SK-N-MC (cell line): ENCODE measurements at regions not wholly inside any gene's neighbourhood (a gene's known extent, or its start where the extent isn't known, plus 50 kb on each side); places are given as distances from the start of the nearest gene placed in this dataset.

ENCODE experiments used
- DNase-seq: peaks from one replicate; pipeline ENCODE4 v3.0.0-alpha.2; 2011; ENCODE audit warnings: low read depth, low spot score
- H3K27ac ChIP-seq: fragments of 200-600 bp; sonication (generic); 2 replicates; pipeline ENCODE4 v1.5.1; 2016; ENCODE audit warnings: mixed run types
- H3K36me3 ChIP-seq: fragments of 200-600 bp; sonication (generic); 2 replicates; pipeline ENCODE4 v1.6.1; 2017; ENCODE audit warnings: antibody characterized with exemption, low read length, mixed read lengths; ENCODE audit not compliant: insufficient read depth
- H3K4me3 ChIP-seq: fragments of 200-600 bp; sonication (generic); 2 replicates; pipeline ENCODE4 v1.5.1; 2016
- H3K9ac ChIP-seq: fragments of 200-600 bp; sonication (generic); 2 replicates; pipeline ENCODE4 v1.8.0; 2017; ENCODE audit warnings: mixed run types, mixed read lengths; ENCODE audit not compliant: insufficient read length
- H3K9me3 ChIP-seq: fragments of 200-600 bp; sonication (generic); 2 replicates; pipeline ENCODE4 v1.6.1; 2017; ENCODE audit warnings: low read depth, mild to moderate bottlenecking, antibody characterized with exemption, low read length, moderate library complexity, mixed read lengths
- EZH2 ChIP-seq: fragments of 200-600 bp; sonication (generic); IDR thresholded peaks from one replicate; pipeline ENCODE4 v1.6.1; 2017; ENCODE audit warnings: antibody characterized with exemption
- FOXP2 ChIP-seq: optimal IDR thresholded peaks from 2 replicates; pipeline ENCODE3; 2011; ENCODE audit warnings: mild to moderate bottlenecking, moderate library complexity; ENCODE audit not compliant: insufficient read depth; ENCODE audit errors: extremely low read length, control extremely low read depth
- POLR2AphosphoS5 ChIP-seq: IDR thresholded peaks from 2 replicates; pipeline ENCODE4 v1.6.1; 2012; ENCODE audit warnings: mild to moderate bottlenecking, low read depth, low read length, borderline replicate concordance

- H3K9ac ChIP-seq = no peak overlapping the region
- no peaks in the 10 kb centered on the region for H3K9me3 ChIP-seq
- TF ChIP-seq EZH2 (no peak), FOXP2 (no peak), POLR2AphosphoS5 (no peak)
- no peak for DNase-seq
- H3K4me3 ChIP-seq = no peak overlapping the region
- H3K36me3 ChIP-seq = no peaks in the 10 kb centered on the region
- no peak overlapping the region for H3K27ac ChIP-seq
Observed at GRCh38 chr13:72125561-72125960, 258.6 kb upstream of the DACH1 start.

- Histone ChIP-seq H3K9me3 (no peaks in the 10 kb centered on the region), H3K9ac (no peak overlapping the region), H3K4me3 (no peak overlapping the region), H3K36me3 (no peaks in the 10 kb centered on the region), H3K27ac (no peak overlapping the region)
- no peak for DNase-seq
- TF ChIP-seq FOXP2 (no peak), EZH2 (no peak), POLR2AphosphoS5 (no peak)
Observed at GRCh38 chr13:72122661-72123255, 255.8 kb upstream of the DACH1 start.

- Histone ChIP-seq H3K4me3 (no peak overlapping the region), H3K36me3 (no peaks in the 10 kb centered on the region), H3K27ac (no peak overlapping the region), H3K9me3 (no peaks in the 10 kb centered on the region), H3K9ac (no peak overlapping the region)
- no peak for TF ChIP-seq EZH2
- no peak for DNase-seq
Observed at GRCh38 chr13:72121466-72121865, 254.5 kb upstream of the DACH1 start.

GRCh38 chr13:72120632-72121031 lies 253.6 kb upstream of the DACH1 start:
- Histone ChIP-seq H3K36me3 (no peaks in the 10 kb centered on the region), H3K9me3 (no peaks in the 10 kb centered on the region), H3K9ac (no peak overlapping the region), H3K27ac (no peak overlapping the region), H3K4me3 (no peak overlapping the region)
- DNase-seq = no peak
- TF ChIP-seq EZH2 (no peak), POLR2AphosphoS5 (no peak), FOXP2 (no peak)

GRCh38 chr13:72113931-72114330 lies 246.9 kb upstream of the DACH1 start:
- TF ChIP-seq POLR2AphosphoS5 (no peak), EZH2 (no peak), FOXP2 (no peak)
- Histone ChIP-seq H3K9ac (no peak overlapping the region), H3K4me3 (no peak overlapping the region), H3K36me3 (no peaks in the 10 kb centered on the region), H3K9me3 (no peaks in the 10 kb centered on the region), H3K27ac (no peak overlapping the region)
- DNase-seq = no peak

GRCh38 chr13:72113076-72113475 lies 246.1 kb upstream of the DACH1 start:
- TF ChIP-seq EZH2 (no peak), POLR2AphosphoS5 (no peak), FOXP2 (no peak)
- no peaks in the 10 kb centered on the region for H3K36me3 ChIP-seq
- H3K9me3 ChIP-seq = no peaks in the 10 kb centered on the region
- no peak overlapping the region for H3K27ac ChIP-seq
- no peak overlapping the region for H3K9ac ChIP-seq
- no peak overlapping the region for H3K4me3 ChIP-seq
- no peak for DNase-seq

GRCh38 chr13:72112216-72112615 lies 245.2 kb upstream of the DACH1 start:
- no peak overlapping the region for H3K4me3 ChIP-seq
- no peak overlapping the region for H3K9ac ChIP-seq
- no peak overlapping the region for H3K27ac ChIP-seq
- no peak for DNase-seq
- TF ChIP-seq EZH2 = no peak
- TF ChIP-seq POLR2AphosphoS5 = no peak
- no peaks in the 10 kb centered on the region for H3K36me3 ChIP-seq
- no peaks in the 10 kb centered on the region for H3K9me3 ChIP-seq

- Histone ChIP-seq H3K4me3 (no peak overlapping the region), H3K27ac (no peak overlapping the region), H3K9ac (no peak overlapping the region), H3K36me3 (no peaks in the 10 kb centered on the region), H3K9me3 (no peaks in the 10 kb centered on the region)
- no peak for DNase-seq
- TF ChIP-seq POLR2AphosphoS5 (no peak), EZH2 (no peak), FOXP2 (no peak)
Observed at GRCh38 chr13:72109863-72110262, 242.9 kb upstream of the DACH1 start.

GRCh38 chr13:72104656-72105180 lies 237.7 kb upstream of the DACH1 start:
- Histone ChIP-seq H3K9ac (no peak overlapping the region), H3K4me3 (no peak overlapping the region), H3K36me3 (no peaks in the 10 kb centered on the region), H3K9me3 (no peaks in the 10 kb centered on the region), H3K27ac (no peak overlapping the region)
- no peak for DNase-seq
- TF ChIP-seq POLR2AphosphoS5 = no peak
- TF ChIP-seq EZH2 = no peak
- no peak for TF ChIP-seq FOXP2
